Embryonic facial prominence (tissue), 1 donor: ENCODE measurements at regions not wholly inside any gene's neighbourhood (a gene's known extent, or its start where the extent isn't known, plus 50 kb on each side); places are given as distances from the start of the nearest gene placed in this dataset.
"Not testable (repeated sequence)": the region's sequence is repeated elsewhere in the genome, so short reads cannot be mapped to it uniquely, and the experiment has no call there.

Source experiments
- DNase-seq: peaks from one replicate; pipeline ENCODE4 v3.0.0-alpha.2; 2016; ENCODE audit errors: extremely low spot score

DNA sequence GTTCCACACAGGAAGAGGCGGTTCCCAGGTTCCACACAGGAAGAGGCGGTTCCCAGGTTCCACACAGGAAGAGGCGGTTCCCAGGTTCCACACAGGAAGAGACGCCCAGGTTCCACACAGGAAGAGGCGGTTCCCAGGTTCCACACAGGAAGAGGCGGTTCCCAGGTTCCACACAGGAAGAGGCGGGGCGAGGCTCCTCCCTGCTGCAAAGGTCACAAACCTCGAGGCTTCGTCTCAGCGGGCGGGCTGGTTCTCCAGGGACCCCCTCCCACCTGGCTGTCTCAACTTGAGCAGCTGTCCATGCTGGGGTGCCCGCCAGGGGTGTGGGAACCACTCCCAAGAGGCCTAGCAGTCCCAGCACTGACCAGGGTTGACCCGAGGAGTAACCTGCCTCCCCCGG, 94.3 kb upstream of the RUFY1 start:
- DNase-seq = not testable (repeated sequence)

DNA sequence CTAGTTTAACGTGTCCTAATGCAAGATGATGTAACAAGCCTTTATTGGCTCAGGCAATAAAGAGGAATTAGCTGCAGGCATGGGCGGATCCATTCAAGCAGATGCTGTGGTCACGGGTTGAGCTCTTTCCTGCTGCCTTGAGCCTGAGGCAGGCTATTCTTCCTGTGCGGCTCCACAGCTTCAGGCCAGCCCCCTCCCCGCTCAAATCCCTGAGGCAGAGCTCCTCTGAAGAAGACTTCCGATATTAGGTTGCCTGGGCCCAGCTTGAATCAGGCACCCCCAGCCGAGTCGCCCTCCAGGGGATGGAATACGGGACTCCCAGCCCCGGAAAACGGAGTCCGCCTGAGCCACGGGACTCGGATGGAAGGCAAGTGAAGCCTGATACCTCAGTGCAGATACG, 95.0 kb upstream of the RUFY1 start:
- no peak for DNase-seq

DNA sequence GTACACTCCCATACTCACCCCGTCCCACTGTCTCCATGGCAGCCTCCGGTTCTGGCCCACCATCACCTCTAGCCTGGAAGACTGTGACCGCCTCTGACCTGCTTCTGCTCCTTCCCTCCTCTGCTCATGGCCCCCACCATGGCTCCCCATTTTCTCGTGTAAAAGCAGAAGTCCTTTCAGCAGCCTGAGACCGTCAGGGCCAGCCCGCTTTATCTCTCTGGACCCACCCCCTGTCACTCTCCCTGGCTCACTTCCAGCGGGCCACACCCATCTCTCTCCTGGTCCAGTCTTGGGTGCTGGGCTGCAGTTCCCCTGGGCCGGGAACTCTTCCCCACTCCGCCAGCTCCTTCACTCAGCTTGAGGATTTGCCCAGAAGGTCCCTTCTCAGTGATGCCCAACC, 96.0 kb upstream of the RUFY1 start:
- DNase-seq = no peak

DNA sequence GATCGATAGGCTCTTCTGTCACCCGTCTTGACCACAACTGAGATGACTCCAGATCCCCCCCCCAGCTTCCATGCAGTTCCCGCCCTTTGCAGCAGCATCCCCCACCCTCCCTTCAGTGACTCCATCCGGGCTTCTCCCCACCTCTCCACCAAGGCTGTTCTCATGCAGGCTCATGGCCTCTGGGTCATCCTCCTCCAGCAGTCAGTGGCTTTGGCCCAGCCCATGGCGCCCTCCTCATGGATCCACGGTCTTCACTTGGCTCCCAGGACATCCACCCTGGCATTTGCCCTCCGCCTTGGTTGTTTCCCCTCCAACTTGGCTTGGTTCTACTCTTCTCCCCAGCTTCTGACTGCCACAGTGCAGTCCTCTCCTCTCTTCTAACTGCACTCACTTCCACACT, 96.7 kb upstream of the RUFY1 start:
- no peak for DNase-seq

DNA sequence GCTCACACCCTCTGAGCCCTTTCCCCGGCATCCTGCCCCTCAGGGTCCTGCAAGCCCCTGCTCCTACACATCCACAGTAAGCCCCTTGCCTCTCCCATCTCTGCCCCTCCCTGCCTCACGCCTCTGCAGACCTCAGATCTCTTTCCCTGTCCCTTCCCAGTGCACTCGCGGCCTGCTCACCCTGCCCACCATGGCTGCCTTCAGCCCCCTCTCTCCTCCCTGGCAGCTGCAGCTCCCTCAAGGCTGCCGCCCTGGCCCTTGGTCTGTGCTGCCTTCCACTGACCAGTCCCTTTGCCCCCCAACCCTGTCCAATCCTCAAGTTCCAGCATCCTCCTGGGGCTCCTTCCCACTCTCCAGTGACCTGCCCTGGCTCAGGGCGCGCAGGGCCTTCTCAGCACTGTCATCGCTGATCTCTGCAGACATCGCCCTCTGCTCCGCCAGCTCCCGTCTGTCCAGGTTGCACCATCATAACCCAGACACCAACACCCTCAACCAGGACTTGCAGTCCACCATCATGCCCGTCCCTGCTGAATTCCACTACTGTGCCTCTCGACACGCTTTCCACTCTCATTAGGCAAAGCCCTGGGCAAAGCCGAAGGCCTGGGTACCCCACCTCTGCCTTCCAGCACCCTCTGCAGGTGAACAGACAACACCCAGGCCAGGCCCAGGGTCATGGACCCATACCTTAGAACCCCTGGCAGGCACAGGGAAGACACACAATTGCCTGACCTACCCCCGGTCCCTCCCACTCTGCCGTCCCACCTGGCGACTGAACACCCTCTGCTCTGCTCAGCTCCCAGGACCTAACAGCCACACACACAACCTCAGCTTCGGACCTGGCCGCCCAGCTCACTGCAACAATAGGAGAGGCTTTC, 97.8 kb upstream of the RUFY1 start:
- no peak for DNase-seq

DNA sequence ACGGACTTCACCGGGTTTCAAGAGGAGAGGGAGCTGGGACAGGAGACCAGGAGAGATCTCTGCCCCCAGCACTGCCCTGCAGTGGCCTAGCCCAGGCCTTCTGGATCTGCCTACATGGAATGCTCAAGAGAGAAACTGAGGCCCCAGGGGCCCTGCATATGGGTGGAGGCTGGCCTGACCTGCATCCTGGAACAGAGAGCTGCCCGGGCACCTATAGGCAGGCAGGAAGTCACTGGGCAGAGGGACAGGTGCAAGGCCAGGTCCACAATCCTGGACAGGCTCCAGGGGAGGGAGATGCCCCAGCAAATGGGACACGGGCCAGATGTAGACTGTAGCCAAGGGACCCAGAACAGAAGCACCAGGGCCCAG, 98.5 kb upstream of the RUFY1 start:
- DNase-seq = no peak

DNA sequence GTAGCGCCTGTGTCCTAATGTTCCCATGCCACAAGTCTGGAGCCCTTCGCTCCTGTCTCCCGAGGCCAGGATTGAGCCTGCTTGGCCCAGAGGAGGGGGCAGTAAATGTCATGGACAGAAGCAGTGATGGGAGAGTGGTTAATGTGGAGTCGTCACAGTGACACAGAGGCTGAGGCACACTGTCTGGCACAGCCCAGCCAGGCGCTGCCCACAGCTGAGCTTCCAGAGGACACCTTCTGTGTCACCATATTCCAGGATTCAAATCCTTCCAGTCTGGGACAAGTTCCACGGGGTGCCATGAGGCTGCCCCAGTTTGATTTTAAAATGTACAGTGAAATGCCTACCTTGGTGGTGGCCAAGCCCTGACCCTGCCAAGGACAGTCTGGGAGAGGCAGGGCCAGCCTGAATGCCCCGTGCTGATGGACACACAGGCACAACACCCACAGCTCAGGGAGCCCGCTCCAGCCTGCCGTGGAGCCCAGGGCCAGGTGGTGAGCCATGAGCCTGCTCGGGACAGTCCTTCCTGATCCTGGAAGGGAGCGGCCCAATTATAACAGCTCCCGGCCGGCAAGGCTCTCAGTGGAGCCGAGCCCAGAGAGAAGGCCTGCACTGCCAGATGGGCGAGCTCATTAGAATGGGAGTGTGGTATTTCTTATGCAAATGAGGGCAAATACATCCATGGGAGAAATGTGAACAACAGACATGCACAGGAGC, 99.1 kb upstream of the RUFY1 start:
- DNase-seq = no peak

DNA sequence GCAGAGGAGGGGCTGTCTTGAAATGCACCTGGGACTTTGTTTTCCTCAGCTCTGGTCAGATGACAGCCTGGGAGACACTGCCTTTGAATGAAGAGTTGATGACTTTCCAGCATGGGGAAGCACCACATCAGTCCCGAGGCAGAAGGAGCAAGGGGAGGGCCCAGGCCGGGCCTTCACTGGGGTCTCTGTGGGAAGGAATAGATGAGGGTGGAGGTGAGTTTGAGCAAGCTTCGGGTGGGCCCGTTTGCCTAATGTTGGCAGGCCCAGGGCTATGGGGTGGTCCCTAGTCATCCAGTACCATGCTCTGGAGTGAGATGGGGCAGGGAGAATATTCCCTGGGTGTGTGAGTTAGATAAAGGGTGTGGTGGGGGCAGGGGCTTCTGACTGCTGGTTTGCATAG, 100.4 kb upstream of the RUFY1 start:
- not testable (repeated sequence) for DNase-seq

DNA sequence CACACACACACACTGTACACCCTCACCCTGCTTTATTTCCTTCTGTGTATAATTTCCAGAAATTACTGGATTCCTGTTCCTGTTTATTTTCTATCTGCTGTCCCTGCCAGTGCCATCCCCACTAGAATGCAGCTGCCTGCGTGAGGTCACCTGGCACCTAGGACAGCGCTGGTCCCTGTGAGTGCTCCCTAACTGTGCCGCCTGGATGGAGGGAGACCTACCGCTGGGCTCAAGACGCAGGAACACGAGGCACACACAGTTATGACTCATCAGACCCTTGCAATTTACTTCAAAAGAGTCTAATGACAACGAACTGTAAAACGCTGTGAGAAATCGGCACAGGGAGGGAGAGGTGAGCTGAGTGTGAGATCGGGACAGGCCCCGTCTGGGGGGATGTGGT, 102.1 kb upstream of the RUFY1 start:
- DNase-seq = not testable (repeated sequence)

DNA sequence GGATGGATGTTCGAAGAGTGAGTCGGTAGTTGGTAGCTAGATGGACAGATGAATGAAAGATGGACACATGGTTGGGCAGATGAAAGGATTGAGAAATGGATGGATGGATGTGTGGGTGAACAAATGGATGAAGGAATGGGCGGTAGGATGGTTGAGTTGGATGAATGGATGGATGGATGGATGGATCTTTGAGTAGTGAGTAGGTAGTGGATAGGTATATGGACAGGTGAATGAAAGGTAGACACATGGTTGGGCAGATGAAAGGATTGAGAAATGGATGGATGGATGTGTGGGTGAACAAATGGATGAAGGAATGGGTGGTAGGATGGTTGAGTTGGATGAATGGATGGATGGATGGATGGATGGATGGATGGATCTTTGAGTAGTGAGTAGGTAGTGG, 97.0 kb upstream of the ADAMTS2 start:
- not testable (repeated sequence) for DNase-seq

DNA sequence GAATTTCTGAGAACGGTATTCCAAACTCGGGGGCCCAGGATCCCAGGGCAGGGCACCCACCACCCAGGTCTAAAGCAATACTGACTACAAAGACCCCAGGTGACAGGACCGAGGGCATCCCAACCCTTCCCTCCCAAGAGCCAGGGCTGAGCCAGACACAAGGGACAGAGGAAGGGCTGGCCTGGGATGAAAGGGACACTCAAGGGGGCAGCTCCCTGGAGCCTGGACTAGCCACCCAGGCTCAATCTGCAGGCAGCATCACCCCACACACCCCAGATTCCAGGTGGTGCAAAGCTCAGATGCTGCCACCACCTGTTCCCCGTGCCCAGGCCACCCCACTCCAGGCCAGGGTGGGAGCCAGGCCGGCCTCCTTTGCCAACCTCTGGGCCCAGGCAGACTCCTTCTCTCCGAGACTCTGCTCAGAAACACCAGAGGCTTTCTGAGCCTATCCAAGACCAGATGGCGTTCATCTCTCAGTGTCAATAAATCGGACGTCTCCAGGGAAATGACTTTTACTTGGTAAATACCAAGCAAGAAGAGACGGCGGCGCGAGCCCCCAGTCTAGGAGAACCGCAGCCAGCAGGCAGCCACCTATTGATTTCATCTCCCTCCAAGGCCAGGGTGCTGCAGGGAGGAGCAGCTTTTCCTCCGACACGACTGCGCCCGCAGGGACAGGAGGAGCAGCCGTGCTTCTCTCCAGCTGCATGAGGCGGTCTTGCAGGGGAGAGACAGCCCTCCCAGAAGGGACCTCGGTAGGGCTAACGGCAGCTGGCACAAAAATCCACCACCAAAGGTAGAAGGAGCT, 94.1 kb upstream of the ADAMTS2 start:
- DNase-seq = no peak

DNA sequence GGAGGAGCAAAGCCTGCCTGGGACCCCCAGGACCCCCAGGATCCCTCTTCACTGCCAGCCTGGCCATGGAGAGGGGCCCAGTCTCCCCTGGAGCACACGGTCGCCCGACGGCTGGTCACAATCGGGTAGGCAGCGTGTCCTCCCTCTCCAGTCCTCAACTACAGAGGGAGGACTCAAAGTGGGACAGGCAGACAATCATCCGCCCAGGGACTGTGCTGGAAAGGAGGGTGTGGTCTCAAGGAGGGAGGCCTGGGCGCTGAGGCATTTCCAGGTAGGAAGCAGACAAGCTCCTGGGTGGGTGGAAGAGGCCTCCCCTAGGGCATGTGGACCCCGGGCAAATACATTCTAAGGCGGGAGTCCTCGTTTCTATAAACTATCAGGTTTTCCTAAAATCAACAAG, 93.2 kb upstream of the ADAMTS2 start:
- no peak for DNase-seq

DNA sequence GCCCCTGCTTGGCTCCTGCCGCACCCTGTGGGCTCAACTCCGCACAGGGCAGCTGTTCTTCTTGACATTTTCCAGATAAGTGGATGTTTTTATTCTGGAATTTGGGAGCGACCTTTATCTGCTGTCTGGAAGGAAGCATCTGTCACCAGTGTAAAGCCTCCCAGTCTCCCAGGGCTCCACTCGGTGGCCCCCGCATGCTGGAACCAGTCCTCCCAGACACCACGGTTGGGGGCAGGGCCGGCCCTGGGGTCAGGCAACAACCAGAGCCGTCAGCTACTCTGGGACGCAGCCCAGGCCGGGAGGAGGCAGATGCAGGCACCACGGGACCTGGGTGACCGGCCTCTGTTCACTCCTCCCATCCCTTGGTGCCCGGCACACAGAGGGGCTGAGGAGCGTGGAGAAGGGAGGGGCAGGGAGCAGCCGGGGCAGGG, 92.8 kb upstream of the ADAMTS2 start:
- DNase-seq = no peak

DNA sequence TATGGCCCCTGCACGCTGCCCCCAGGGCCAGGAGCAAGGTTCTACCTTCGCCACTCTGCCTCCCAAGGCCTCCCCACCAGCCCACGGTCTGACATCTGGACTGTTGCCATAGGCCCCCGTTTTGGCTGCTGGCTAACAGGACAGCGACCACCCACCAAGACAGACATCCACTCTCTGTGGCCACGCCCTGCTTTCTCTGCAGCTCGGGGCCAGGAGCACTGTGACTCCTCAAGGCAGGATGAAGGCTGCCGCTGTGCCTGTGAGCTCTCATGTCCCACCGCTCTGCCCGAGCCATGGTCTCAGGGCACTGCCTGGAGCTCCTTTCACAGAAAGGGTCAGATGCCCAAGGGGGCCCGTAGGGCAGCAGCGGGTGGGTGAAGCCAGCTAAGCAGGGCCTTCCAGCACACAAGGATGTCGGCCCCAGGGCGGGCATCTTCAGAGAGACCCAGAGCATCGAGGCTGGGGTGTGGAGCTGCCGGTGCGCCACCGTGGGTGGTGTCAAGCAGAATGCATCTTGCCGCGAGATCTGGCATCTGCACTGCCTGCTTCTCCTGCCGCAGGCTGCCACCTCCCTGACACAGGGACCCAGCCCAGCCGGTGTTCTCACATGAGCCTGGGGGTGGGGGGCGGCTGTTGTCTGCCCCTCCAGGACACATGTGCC, 92.2 kb upstream of the ADAMTS2 start:
- DNase-seq = no peak

DNA sequence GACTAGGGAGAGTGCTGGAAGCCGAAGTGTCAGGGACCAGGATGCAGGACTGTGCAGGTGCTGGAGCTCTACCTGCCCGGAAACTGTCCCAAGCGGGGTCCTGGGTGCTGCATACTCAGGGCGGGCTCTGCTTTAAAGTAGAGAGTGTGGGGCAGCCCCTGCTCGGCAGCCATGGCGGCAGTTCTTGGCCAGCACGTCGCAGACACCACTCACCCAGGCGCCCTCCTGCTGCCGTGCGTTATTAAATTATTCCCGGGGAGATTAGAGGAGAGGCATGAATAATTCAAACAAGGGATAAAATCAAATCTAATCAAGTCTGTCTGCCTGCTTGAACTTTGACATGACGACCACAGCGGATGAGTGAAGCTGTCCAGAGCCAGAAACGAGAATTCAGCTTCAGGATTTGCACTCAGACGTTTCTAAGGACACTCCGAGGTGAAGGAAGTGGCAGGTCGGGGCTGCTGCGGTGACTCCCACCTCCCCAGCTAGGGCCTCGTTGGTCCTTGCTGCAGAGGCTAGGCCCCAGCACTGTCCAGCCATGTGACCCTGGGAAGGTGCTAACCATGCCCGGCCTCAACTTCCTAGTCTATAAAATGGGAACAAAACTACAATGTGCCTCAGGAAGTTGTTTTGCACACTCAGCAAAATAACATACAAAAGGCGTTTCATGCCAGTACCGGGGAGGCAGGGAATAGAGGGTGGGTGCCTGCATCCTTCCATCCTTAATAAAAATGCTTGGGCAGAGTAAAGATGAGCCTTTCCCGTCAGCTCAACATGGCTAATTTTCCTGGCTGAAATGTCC, 91.3 kb upstream of the ADAMTS2 start:
- no peak for DNase-seq

DNA sequence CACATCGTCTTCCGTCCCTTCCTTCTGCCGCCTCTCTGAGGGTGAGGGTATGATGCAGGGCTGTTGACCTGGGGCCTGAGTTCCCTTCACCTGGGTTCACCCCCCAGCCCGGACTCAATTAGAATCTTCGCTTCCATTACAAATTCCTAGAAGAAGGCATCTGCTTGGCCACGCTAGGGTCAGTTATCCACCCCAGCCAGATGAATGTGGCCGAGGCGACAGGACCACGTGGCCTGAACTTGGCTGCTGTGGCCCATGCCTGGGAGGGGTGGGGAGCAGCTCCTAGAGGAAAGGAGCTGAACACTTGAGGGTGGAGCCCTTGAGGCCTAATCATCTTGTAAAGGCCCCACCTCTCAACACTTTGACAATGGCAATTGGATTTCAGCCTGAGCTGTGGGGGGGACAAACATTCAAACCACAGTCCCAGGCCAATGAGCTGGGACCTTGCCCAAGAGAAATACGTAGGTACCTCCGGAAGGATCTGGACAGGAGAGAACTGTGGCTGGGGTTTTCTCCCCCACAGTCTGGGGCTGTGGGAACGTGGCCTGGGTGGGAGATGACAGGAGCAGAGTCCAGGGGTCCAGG, 90.6 kb upstream of the ADAMTS2 start:
- DNase-seq = no peak

DNA sequence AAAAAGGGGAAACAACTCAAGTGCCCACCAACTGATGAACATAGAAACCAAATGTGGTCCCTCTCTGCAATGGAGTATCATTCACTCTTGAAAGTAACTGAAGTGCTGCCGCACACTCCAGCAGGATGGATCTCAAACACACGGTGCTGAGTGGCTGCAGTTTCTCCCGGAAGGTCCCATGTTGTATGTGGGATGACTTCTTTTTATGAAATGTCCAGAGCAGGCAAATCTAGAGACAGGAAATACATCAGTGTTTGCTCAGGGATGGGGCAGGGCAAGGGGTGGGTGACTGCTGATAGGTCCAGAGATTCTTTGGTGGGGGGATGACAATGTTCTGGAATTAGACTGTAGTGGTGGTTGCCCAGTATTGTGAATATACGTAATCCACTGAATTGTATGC, 89.9 kb upstream of the ADAMTS2 start:
- DNase-seq = no peak

DNA sequence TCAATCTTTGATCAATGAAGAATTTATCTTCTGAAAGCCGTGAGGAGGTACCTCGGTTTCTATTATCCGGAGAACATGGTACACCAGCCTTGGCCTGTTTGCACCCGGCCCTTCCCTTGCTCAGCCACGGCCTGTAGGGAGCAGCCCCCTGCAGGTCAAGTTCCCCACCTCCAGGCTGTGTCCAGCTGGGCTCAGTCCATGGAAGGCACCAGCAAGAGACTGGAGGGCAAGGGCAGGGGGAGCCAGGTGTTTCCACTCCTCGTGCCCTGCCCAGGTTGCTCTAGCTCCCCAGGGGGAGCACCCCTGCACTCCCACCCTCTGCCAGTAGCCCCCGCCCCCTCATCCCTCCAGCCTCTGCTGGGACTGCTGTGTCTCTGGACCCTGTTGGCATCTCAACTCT, 87.3 kb upstream of the ADAMTS2 start:
- no peak for DNase-seq

DNA sequence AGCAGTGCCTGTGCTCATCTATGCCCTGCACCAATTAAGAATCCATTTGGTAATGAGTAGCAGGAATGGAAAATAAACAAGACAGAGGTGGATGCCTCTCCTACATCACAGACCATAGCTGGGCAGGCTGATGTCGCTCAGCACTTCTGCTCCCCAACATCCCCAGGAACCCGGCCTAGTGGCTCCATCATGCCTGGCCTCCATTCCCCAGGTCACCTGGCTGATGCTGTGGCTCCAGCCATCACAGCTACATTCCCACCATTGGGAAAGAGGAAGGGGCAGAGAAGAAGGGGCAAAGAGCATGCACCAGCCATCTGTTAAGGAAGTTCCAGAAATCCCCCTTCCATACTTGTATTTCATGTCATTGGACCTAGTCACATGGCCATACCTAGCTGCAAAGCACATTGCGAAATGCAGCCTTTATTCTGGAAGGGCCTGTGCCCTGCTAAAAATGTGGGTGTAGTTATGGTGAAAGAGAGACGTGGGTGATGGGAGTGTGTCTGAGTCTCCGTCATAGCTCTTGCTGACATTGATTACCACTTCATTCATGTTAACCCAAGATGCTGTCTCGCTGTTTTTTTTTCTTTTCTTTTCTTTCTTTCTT, 86.1 kb upstream of the ADAMTS2 start:
- DNase-seq = no peak
